ENCODE measurements at regions not wholly inside any gene's neighbourhood (a gene's known extent, or its start where the extent isn't known, plus 50 kb on each side); places are given as distances from the start of the nearest gene placed in this dataset.

- Histone ChIP-seq H3K4me1 (ENCODE audit: control insufficient read depth in 4 of 4, insufficient read depth in 4 of 4, low read length in 3 of 4) (no peaks in the 10 kb centered on the region), H3K4me3 (ENCODE audit: low read depth in 1 of 3, low read length in 3 of 3) (no peak overlapping the region), H3K36me3 (ENCODE audit: control insufficient read depth in 4 of 4, insufficient read depth in 3 of 4, low read depth in 1 of 4, low read length in 3 of 4) (no peaks in the 10 kb centered on the region), H3K9me3 (ENCODE audit: control insufficient read depth in 4 of 4, low read length in 3 of 4) (no peaks in the 10 kb centered on the region), H3K27me3 (ENCODE audit: control insufficient read depth in 4 of 4, insufficient read depth in 4 of 4, low read length in 3 of 4) (no peaks in the 10 kb centered on the region), H3K9ac (ENCODE audit: low read depth in 1 of 2, low read length in 2 of 2) (no peak overlapping the region), H3K27ac (ENCODE audit: low read depth in 1 of 2, low read length in 2 of 2) (no peak overlapping the region)
- TF ChIP-seq JUND (IDR thresholded peaks at IDR 0.05) (no peak), TAF1 (conservative IDR thresholded peaks at IDR 0.05) (no peak), REST (IDR thresholded peaks at IDR 0.05) (no peak), HNF4A (conservative IDR thresholded peaks at IDR 0.05) (no peak), RXRA (IDR thresholded peaks at IDR 0.05) (no peak), FOXA1 (IDR thresholded peaks at IDR 0.05) (no peak), EGR1 (IDR thresholded peaks at IDR 0.05; ENCODE audit: low read depth in 2 of 2) (no peak), CTCF (IDR thresholded peaks at IDR 0.05; ENCODE audit: low read depth, low read length, missing input control) (no peak), GABPA (IDR thresholded peaks at IDR 0.05 in 1 of 2, conservative IDR thresholded peaks at IDR 0.05 in 1 of 2) (no peak), FOXA2 (IDR thresholded peaks at IDR 0.05) (no peak)
- DNase-seq (ENCODE audit: low spot score) = no peak
- WGBS = 95% methylated on average over 3 of the region's 3 CpGs
These were observed 149.8 kb upstream of the ZNF462 start for GRCh38 chr9:106713206-106713605.

- Histone ChIP-seq H3K9me3 (ENCODE audit: control insufficient read depth in 4 of 4, low read length in 3 of 4) (no peaks in the 10 kb centered on the region), H3K9ac (ENCODE audit: low read depth in 1 of 2, low read length in 2 of 2) (no peak overlapping the region), H3K4me1 (ENCODE audit: control insufficient read depth in 4 of 4, insufficient read depth in 4 of 4, low read length in 3 of 4) (no peaks in the 10 kb centered on the region), H3K36me3 (ENCODE audit: control insufficient read depth in 4 of 4, insufficient read depth in 3 of 4, low read depth in 1 of 4, low read length in 3 of 4) (no peaks in the 10 kb centered on the region), H3K27ac (ENCODE audit: low read depth in 1 of 2, low read length in 2 of 2) (no peak overlapping the region), H3K4me3 (ENCODE audit: low read depth in 1 of 3, low read length in 3 of 3) (no peak overlapping the region), H3K27me3 (ENCODE audit: control insufficient read depth in 4 of 4, insufficient read depth in 4 of 4, low read length in 3 of 4) (peaks cover 0 to 2% (median 0%) of the 10 kb centered on the region in 4 donors)
- DNase-seq (ENCODE audit: low spot score) = no peak
- TF ChIP-seq HNF4G (IDR thresholded peaks at IDR 0.05) = no peak
- TF ChIP-seq CTCF (IDR thresholded peaks at IDR 0.05; ENCODE audit: low read depth, low read length, missing input control) = no peak
- no peak for TF ChIP-seq REST (IDR thresholded peaks at IDR 0.05)
- TF ChIP-seq RXRA (IDR thresholded peaks at IDR 0.05) = no peak
- TF ChIP-seq YY1 (IDR thresholded peaks at IDR 0.05) = no peak
- no peak for TF ChIP-seq FOXA2 (IDR thresholded peaks at IDR 0.05)
- TF ChIP-seq MAX (IDR thresholded peaks at IDR 0.05) = no peak
- no peak for TF ChIP-seq HNF4A (conservative IDR thresholded peaks at IDR 0.05)
- no peak for TF ChIP-seq FOXA1 (IDR thresholded peaks at IDR 0.05)
- TF ChIP-seq EGR1 (IDR thresholded peaks at IDR 0.05; ENCODE audit: low read depth in 2 of 2) = no peak
- no peak for TF ChIP-seq TAF1 (conservative IDR thresholded peaks at IDR 0.05)
- no peak for TF ChIP-seq NR2F2 (IDR thresholded peaks at IDR 0.05)
- TF ChIP-seq RAD21 (IDR thresholded peaks at IDR 0.05) = no peak
- TF ChIP-seq ATF3 (IDR thresholded peaks at IDR 0.05) = no peak
- WGBS = 15% methylated on average over 1 of the region's 1 CpG
These were observed 146.1 kb upstream of the ZNF462 start for GRCh38 chr9:106716820-106717219.

Data from liver (tissue), 8 donors.